IPS DF 6.9 (cell line): ENCODE measurements at regions not wholly inside any gene's neighbourhood (a gene's known extent, or its start where the extent isn't known, plus 50 kb on each side); places are given as distances from the start of the nearest gene placed in this dataset.

ENCODE experiments used
- DNase-seq: peaks from one replicate; pipeline ENCODE4 v3.0.0-alpha.2; 2013; ENCODE audit warnings: low read depth, low spot score
- H3K27ac ChIP-seq: one replicate; pipeline ENCODE4 v1.5.1; 2013; ENCODE audit warnings: low read length, control low read depth
- H3K27me3 ChIP-seq: 2 replicates; pipeline ENCODE4 v1.6.1; 2013; ENCODE audit warnings: mild to moderate bottlenecking, low read length; ENCODE audit not compliant: control insufficient read depth, insufficient read depth
- H3K36me3 ChIP-seq: 2 replicates; pipeline ENCODE4 v1.6.1; 2013; ENCODE audit warnings: low read length; ENCODE audit not compliant: control insufficient read depth, insufficient read depth
- H3K4me1 ChIP-seq: 2 replicates; pipeline ENCODE4 v1.6.1; 2013; ENCODE audit warnings: low read length; ENCODE audit not compliant: control insufficient read depth, insufficient read depth
- H3K4me3 ChIP-seq: 2 replicates; pipeline ENCODE4 v1.5.1; 2013; ENCODE audit warnings: mild to moderate bottlenecking, low read length
- H3K9me3 ChIP-seq: 2 replicates; pipeline ENCODE4 v1.6.1; 2013; ENCODE audit warnings: low read length, inconsistent platforms; ENCODE audit not compliant: control insufficient read depth, insufficient read depth
- WGBS: extraction: QIAGEN DNeasy Blood & Tissue Kit; methylation state at CpG from one replicate; pipeline ENCODE4 v1.1.7; 2013; ENCODE audit warnings: mixed read lengths, missing lambda C conversion rate; ENCODE audit not compliant: insufficient read length, insufficient coverage; 5-methylcytosine and 5-hydroxymethylcytosine counted together

GRCh38 chr21:27400045-27400444 lies 433.2 kb upstream of the ADAMTS5 start:
- DNase-seq = no peak
- H3K27ac ChIP-seq = no peak overlapping the region

GRCh38 chr21:27397578-27397977 lies 430.7 kb upstream of the ADAMTS5 start:
- H3K27ac ChIP-seq = no peak overlapping the region
- no peaks in the 10 kb centered on the region for H3K27me3 ChIP-seq
- WGBS = no CpG with 5 or more reads among the region's 1 CpG
- no peak overlapping the region for H3K4me3 ChIP-seq
- no peaks in the 10 kb centered on the region for H3K4me1 ChIP-seq
- no peaks in the 10 kb centered on the region for H3K9me3 ChIP-seq
- H3K36me3 ChIP-seq = no peaks in the 10 kb centered on the region
- DNase-seq = no peak

More at GRCh38 chr21:27400045-27400444, 433.2 kb upstream of the ADAMTS5 start:
- H3K9me3 ChIP-seq = no peaks in the 10 kb centered on the region
- no peak overlapping the region for H3K4me3 ChIP-seq
- H3K4me1 ChIP-seq = no peaks in the 10 kb centered on the region
- H3K27me3 ChIP-seq = no peaks in the 10 kb centered on the region
- no CpG with 5 or more reads among the region's 4 CpGs for WGBS
- no peaks in the 10 kb centered on the region for H3K36me3 ChIP-seq

- Histone ChIP-seq H3K4me3 (no peak overlapping the region), H3K9me3 (no peaks in the 10 kb centered on the region), H3K27ac (no peak overlapping the region), H3K27me3 (no peaks in the 10 kb centered on the region), H3K36me3 (no peaks in the 10 kb centered on the region), H3K4me1 (no peaks in the 10 kb centered on the region)
- no CpG with 5 or more reads among the region's 3 CpGs for WGBS
- DNase-seq = no peak
These were observed 426.8 kb upstream of the ADAMTS5 start for GRCh38 chr21:27393726-27394125.

GRCh38 chr21:27391990-27392389 lies 425.1 kb upstream of the ADAMTS5 start:
- H3K27ac ChIP-seq = no peak overlapping the region
- DNase-seq = no peak
- H3K4me3 ChIP-seq = no peak overlapping the region
- no peaks in the 10 kb centered on the region for H3K9me3 ChIP-seq
- no peaks in the 10 kb centered on the region for H3K36me3 ChIP-seq
- H3K4me1 ChIP-seq = no peaks in the 10 kb centered on the region
- no CpG with 5 or more reads among the region's 2 CpGs for WGBS
- H3K27me3 ChIP-seq = no peaks in the 10 kb centered on the region

- Histone ChIP-seq H3K27ac (no peak overlapping the region), H3K27me3 (no peaks in the 10 kb centered on the region), H3K4me1 (no peaks in the 10 kb centered on the region), H3K4me3 (no peak overlapping the region), H3K9me3 (no peaks in the 10 kb centered on the region), H3K36me3 (no peaks in the 10 kb centered on the region)
- DNase-seq = no peak
- no CpG with 5 or more reads among the region's 2 CpGs for WGBS
These were observed 423.5 kb upstream of the ADAMTS5 start for GRCh38 chr21:27390384-27390783.

- DNase-seq = no peak
- no CpG with 5 or more reads among the region's 2 CpGs for WGBS
- no peaks in the 10 kb centered on the region for H3K36me3 ChIP-seq
- H3K9me3 ChIP-seq = no peaks in the 10 kb centered on the region
- no peak overlapping the region for H3K27ac ChIP-seq
- H3K4me1 ChIP-seq = no peaks in the 10 kb centered on the region
- H3K4me3 ChIP-seq = no peak overlapping the region
- H3K27me3 ChIP-seq = no peaks in the 10 kb centered on the region
These were observed 421.9 kb upstream of the ADAMTS5 start for GRCh38 chr21:27388825-27389224.

GRCh38 chr21:27382404-27382803 lies 415.5 kb upstream of the ADAMTS5 start:
- no peaks in the 10 kb centered on the region for H3K27me3 ChIP-seq
- no peaks in the 10 kb centered on the region for H3K36me3 ChIP-seq
- no peak for DNase-seq
- H3K27ac ChIP-seq = no peak overlapping the region
- H3K4me3 ChIP-seq = no peak overlapping the region
- no peaks in the 10 kb centered on the region; the same call in 1 of the 2 replicates for H3K9me3 ChIP-seq
- no CpG with 5 or more reads among the region's 4 CpGs for WGBS
- H3K4me1 ChIP-seq = no peaks in the 10 kb centered on the region

GRCh38 chr21:27380303-27380702 lies 413.4 kb upstream of the ADAMTS5 start:
- Histone ChIP-seq H3K27me3 (no peaks in the 10 kb centered on the region), H3K4me1 (no peaks in the 10 kb centered on the region), H3K36me3 (no peaks in the 10 kb centered on the region), H3K4me3 (no peak overlapping the region), H3K27ac (no peak overlapping the region), H3K9me3 (no peaks in the 10 kb centered on the region; the same call in 1 of the 2 replicates)
- WGBS = no CpG with 5 or more reads among the region's 2 CpGs
- DNase-seq = no peak

GRCh38 chr21:27379354-27379753 lies 412.5 kb upstream of the ADAMTS5 start:
- H3K9me3 ChIP-seq = no peaks in the 10 kb centered on the region; the same call in 1 of the 2 replicates
- H3K27me3 ChIP-seq = no peaks in the 10 kb centered on the region
- no peak overlapping the region for H3K4me3 ChIP-seq
- no peaks in the 10 kb centered on the region for H3K36me3 ChIP-seq
- no CpG with 5 or more reads among the region's 4 CpGs for WGBS
- no peak overlapping the region for H3K27ac ChIP-seq
- no peaks in the 10 kb centered on the region for H3K4me1 ChIP-seq
- DNase-seq = no peak

GRCh38 chr21:27372381-27372780 lies 405.5 kb upstream of the ADAMTS5 start:
- no peaks in the 10 kb centered on the region for H3K27me3 ChIP-seq
- H3K9me3 ChIP-seq = no peaks in the 10 kb centered on the region
- peaks cover 4% of the 10 kb centered on the region; the same call in 1 of the 2 replicates for H3K4me1 ChIP-seq
- H3K27ac ChIP-seq = no peak overlapping the region
- H3K4me3 ChIP-seq = no peak overlapping the region
- DNase-seq = no peak
- no CpG with 5 or more reads among the region's 3 CpGs for WGBS
- H3K36me3 ChIP-seq = no peaks in the 10 kb centered on the region

GRCh38 chr21:27371975-27372331 lies 405.1 kb upstream of the ADAMTS5 start:
- Histone ChIP-seq H3K4me3 (no peak overlapping the region), H3K4me1 (peaks cover 4% of the 10 kb centered on the region; the same call in 1 of the 2 replicates), H3K27me3 (no peaks in the 10 kb centered on the region), H3K27ac (no peak overlapping the region), H3K36me3 (no peaks in the 10 kb centered on the region), H3K9me3 (no peaks in the 10 kb centered on the region)
- DNase-seq = no peak
